Psoas muscle (tissue), 7 donors: ENCODE measurements at regions not wholly inside any gene's neighbourhood (a gene's known extent, or its start where the extent isn't known, plus 50 kb on each side); places are given as distances from the start of the nearest gene placed in this dataset.

ENCODE experiments used
- ATAC-seq, 4 donors: fragments of 200-7000 bp; cut with Tn5 transposase; one replicate each; pipeline ENCODE4 v1.9.1; 2020; ENCODE audit warnings: moderate library complexity in 3 of 4, mild to moderate bottlenecking in 2 of 4
- DNase-seq, 2 donors: peaks; one replicate each; pipeline ENCODE4 v3.0.0-alpha.2; 2020
- H3K27ac ChIP-seq: fragments of 200-600 bp; one replicate; pipeline ENCODE4 v1.8.0; 2022
- H3K27me3 ChIP-seq, 3 donors: fragments of 200-600 bp in 1 of 3; one replicate each; pipeline versions ENCODE4 v1.6.1 to v1.8.0; 2013 to 2022; ENCODE audit warnings: low read length in 2 of 3, mild to moderate bottlenecking in 2 of 3, moderate library complexity in 1 of 3; ENCODE audit not compliant: insufficient read depth in 3 of 3
- H3K36me3 ChIP-seq, 2 donors: fragments of 200-600 bp in 1 of 2; one replicate each; pipeline versions ENCODE4 v1.6.1 to v1.8.0; 2013 to 2022; ENCODE audit warnings: low read depth in 1 of 2, mild to moderate bottlenecking in 1 of 2, moderate library complexity in 1 of 2; ENCODE audit not compliant: insufficient read depth in 1 of 2
- H3K4me1 ChIP-seq: fragments of 200-600 bp; one replicate; pipeline ENCODE4 v1.8.0; 2022
- H3K4me3 ChIP-seq: fragments of 200-600 bp; one replicate; pipeline ENCODE4 v1.8.0; 2022; ENCODE audit warnings: mild to moderate bottlenecking
- H3K9me3 ChIP-seq: fragments of 200-600 bp; one replicate; pipeline ENCODE4 v1.8.0; 2022
- CTCF ChIP-seq: fragments of 200-600 bp; IDR thresholded peaks from one replicate; pipeline ENCODE4 v1.8.0; 2022; ENCODE audit warnings: antibody characterized with exemption
- WGBS, 3 donors: extraction: QIAGEN DNeasy Blood & Tissue Kit; methylation state at CpG; one replicate each; pipeline versions ENCODE4 v1.1.6 to v1.1.7; 2013; 5-methylcytosine and 5-hydroxymethylcytosine counted together
- intact Hi-C, 2 donors: fragments of 100-400 bp; cut with DNase I; formaldehyde crosslinking; loops; one replicate each; pipeline versions ENCODE4 v1.11.0 to v1.14.2; 2022
- donor health status: healthy with polysubstance abuse.
- donor health status: DM: no; HTN: no; CAD: no; lungs with moderate emphysema.
- donor health status: Bipolar disorder and iron deficiency.
- donor health status: healthy.
- donor health status: DM: yes; HTN: yes; CAD: no.
- donor health status: DM: no; HTN: no; CAD: no.
- donor health status: DM: yes; HTN: yes; CAD: no.

- no peak for DNase-seq
- Histone ChIP-seq H3K27ac (no peak overlapping the region), H3K36me3 (no peaks in the 10 kb centered on the region), H3K9me3 (no peaks in the 10 kb centered on the region), H3K4me3 (no peak overlapping the region), H3K27me3 (no peaks in the 10 kb centered on the region), H3K4me1 (no peaks in the 10 kb centered on the region)
- ATAC-seq = no peak
- intact Hi-C loops = no loop called here
- 87 to 91% (median 90%) methylated on average over 2 of the region's 2 CpGs for WGBS, 3 donors
- no peak for TF ChIP-seq CTCF
Observed at GRCh38 chr11:98952107-98952506, 68.6 kb upstream of the CNTN5 start.

- no peaks in the 10 kb centered on the region for H3K9me3 ChIP-seq
- intact Hi-C loops = no loop called here
Observed at GRCh38 chr11:98955551-98955950, 65.2 kb upstream of the CNTN5 start.

GRCh38 chr11:98964146-98964545 is 56.6 kb upstream of the CNTN5 start:
- no peak overlapping the region for H3K4me3 ChIP-seq
- no peak for TF ChIP-seq CTCF
- intact Hi-C loops = no loop called here
- H3K9me3 ChIP-seq = no peaks in the 10 kb centered on the region
- WGBS, 3 donors = 85 to 91% (median 86%) methylated on average over 3 of the region's 3 CpGs
- DNase-seq (no peak), ATAC-seq (no peak)
- no peaks in the 10 kb centered on the region for H3K27me3 ChIP-seq
- H3K27ac ChIP-seq = no peak overlapping the region
- no peaks in the 10 kb centered on the region for H3K36me3 ChIP-seq
- H3K4me1 ChIP-seq = no peaks in the 10 kb centered on the region

More at GRCh38 chr11:98955551-98955950, 65.2 kb upstream of the CNTN5 start:
- DNase-seq (no peak), ATAC-seq (no peak)
- Histone ChIP-seq H3K27ac (no peak overlapping the region), H3K36me3 (no peaks in the 10 kb centered on the region), H3K4me3 (no peak overlapping the region), H3K4me1 (no peaks in the 10 kb centered on the region), H3K27me3 (no peaks in the 10 kb centered on the region)
- WGBS, 3 donors = 65 to 84% (median 71%) methylated on average over 1 of the region's 1 CpG
- no peak for TF ChIP-seq CTCF

GRCh38 chr11:98965358-98965757 is 55.4 kb upstream of the CNTN5 start:
- no peak for ATAC-seq
- H3K27ac ChIP-seq = no peak overlapping the region
- intact Hi-C loops = no loop called here
- no peaks in the 10 kb centered on the region for H3K9me3 ChIP-seq
- TF ChIP-seq CTCF = no peak
- no peaks in the 10 kb centered on the region for H3K27me3 ChIP-seq
- no peak overlapping the region for H3K4me3 ChIP-seq
- no peaks in the 10 kb centered on the region for H3K36me3 ChIP-seq
- no peak for DNase-seq
- WGBS, 3 donors = 64 to 69% (median 66%) methylated on average over 1 of the region's 1 CpG
- H3K4me1 ChIP-seq = no peaks in the 10 kb centered on the region

GRCh38 chr11:98965775-98966174 is 55.0 kb upstream of the CNTN5 start:
- TF ChIP-seq CTCF = no peak
- DNase-seq = no peak
- Histone ChIP-seq H3K4me1 (no peaks in the 10 kb centered on the region), H3K27ac (no peak overlapping the region), H3K36me3 (no peaks in the 10 kb centered on the region), H3K27me3 (no peaks in the 10 kb centered on the region), H3K4me3 (no peak overlapping the region), H3K9me3 (no peaks in the 10 kb centered on the region)
- intact Hi-C loops = no loop called here
- ATAC-seq = no peak
